Heart left ventricle (tissue), 13 donors: ENCODE measurements at regions not wholly inside any gene's neighbourhood (a gene's known extent, or its start where the extent isn't known, plus 50 kb on each side); places are given as distances from the start of the nearest gene placed in this dataset.

Source experiments
- POLR2A ChIP-seq, 2 donors: fragments of 450-650 bp; IDR thresholded peaks; one replicate each; pipeline ENCODE4 v1.6.1; 2017; ENCODE audit warnings: antibody characterized with exemption in 2 of 2, mild to moderate bottlenecking in 2 of 2, moderate library complexity in 2 of 2
- TF ChIP-seq, protein P1 (sequence below), 12 donors: fragments of 200-600 bp; sonication (generic) in 4 of 12; IDR thresholded peaks; one replicate each; pipeline versions ENCODE4 v1.5.0 to v1.8.0; 2018 to 2022; ENCODE audit warnings: antibody characterized with exemption in 12 of 12, mild to moderate bottlenecking in 5 of 12
- donor health status: ischemic (EF 13 %, LVEDD 7.1; RV severe dilation, severe dysfunction).
- donor health status: DM: no; HTN: yes; CAD: no.
- donor health status: DM: no; HTN: no; CAD: no.
- donor health status: ischemic (EF 25% LVEDD 6.9; RV normal size, moderate dysfunction).
- donor health status: ischemic (EF 25% LVEDD 5.7; RV mildly dilated, moderate dysfunction).
- donor health status: ischemic (EF 35%, LVEDD 5.7; RV mildly dilated, moderate dysfunction).
- donor health status: nonischemic (EF 11% LVEDD 7.7; RV severe dilation, severe dysfunction).
- donor health status: DM: yes; HTN: yes; CAD: no.
- donor health status: PGD.
- donor health status: ischemic (EF 29% LVEDD 5.4; RV normal size, mild dysfunction).
- donor health status: nonischemic (EF 23%, LVEDD 6.1; RV moderate dilation, normal function).

DNA sequence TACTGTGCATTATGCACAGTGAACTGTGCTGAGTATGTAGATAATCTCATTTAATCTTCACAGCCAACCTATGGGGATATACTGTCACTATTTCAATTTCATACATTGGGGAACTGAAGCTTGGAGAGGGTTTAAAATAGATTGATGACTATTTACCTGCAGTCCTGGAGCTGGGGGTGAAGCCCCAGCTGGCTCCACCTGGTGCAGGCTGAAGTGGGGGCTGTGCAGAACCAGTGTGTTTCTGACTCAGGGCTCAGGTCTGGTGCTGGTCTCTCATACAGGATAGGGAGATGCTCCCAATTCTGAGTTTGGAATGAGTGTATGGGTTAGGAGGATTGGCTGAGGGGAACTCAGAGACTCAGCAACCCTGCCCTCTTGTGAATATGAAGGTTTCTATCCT is 176.1 kb upstream of the CEP162 start:
- TF ChIP-seq, protein P1, sequence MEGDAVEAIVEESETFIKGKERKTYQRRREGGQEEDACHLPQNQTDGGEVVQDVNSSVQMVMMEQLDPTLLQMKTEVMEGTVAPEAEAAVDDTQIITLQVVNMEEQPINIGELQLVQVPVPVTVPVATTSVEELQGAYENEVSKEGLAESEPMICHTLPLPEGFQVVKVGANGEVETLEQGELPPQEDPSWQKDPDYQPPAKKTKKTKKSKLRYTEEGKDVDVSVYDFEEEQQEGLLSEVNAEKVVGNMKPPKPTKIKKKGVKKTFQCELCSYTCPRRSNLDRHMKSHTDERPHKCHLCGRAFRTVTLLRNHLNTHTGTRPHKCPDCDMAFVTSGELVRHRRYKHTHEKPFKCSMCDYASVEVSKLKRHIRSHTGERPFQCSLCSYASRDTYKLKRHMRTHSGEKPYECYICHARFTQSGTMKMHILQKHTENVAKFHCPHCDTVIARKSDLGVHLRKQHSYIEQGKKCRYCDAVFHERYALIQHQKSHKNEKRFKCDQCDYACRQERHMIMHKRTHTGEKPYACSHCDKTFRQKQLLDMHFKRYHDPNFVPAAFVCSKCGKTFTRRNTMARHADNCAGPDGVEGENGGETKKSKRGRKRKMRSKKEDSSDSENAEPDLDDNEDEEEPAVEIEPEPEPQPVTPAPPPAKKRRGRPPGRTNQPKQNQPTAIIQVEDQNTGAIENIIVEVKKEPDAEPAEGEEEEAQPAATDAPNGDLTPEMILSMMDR (IDR thresholded peaks at IDR 0.05): no peak
- TF ChIP-seq POLR2A (IDR thresholded peaks at IDR 0.05): no peak
